ENCODE measurements at regions not wholly inside any gene's neighbourhood (a gene's known extent, or its start where the extent isn't known, plus 50 kb on each side); places are given as distances from the start of the nearest gene placed in this dataset.

GRCh38 chr2:4368907-4369306 lies 665.5 kb downstream of the DCDC2C start:
- Histone ChIP-seq H3K27ac (no peak overlapping the region), H3K27me3 (ENCODE audit: control insufficient read depth, insufficient read depth, low read length) (no peaks in the 10 kb centered on the region), H3K9ac (no peak overlapping the region), H3K79me2 (no peaks in the 10 kb centered on the region), H3K9me3 (ENCODE audit: control insufficient read depth, low read length) (no peaks in the 10 kb centered on the region), H3K4me3 (ENCODE audit: low read depth, low read length) (no peak overlapping the region), H2AFZ (no peak overlapping the region), H3K4me2 (ENCODE audit: low read length) (no peak overlapping the region), H3K4me1 (no peaks in the 10 kb centered on the region), H3K36me3 (ENCODE audit: control insufficient read depth, insufficient read depth, low read length) (no peaks in the 10 kb centered on the region)
- no peak for TF ChIP-seq CTCF (IDR thresholded peaks at IDR 0.05)

GRCh38 chr2:4369826-4370419 lies 666.5 kb downstream of the DCDC2C start:
- H3K4me3 ChIP-seq (ENCODE audit: low read depth, low read length), result no peak overlapping the region
- TF ChIP-seq CTCF (IDR thresholded peaks at IDR 0.05), result no peak

GRCh38 chr2:4370422-4371090 lies 667.2 kb downstream of the DCDC2C start:
- no peaks in the 10 kb centered on the region for H3K4me1 ChIP-seq
- H3K4me3 ChIP-seq (ENCODE audit: low read depth, low read length), result no peak overlapping the region
- H3K79me2 ChIP-seq, result no peaks in the 10 kb centered on the region
- no peak for TF ChIP-seq CTCF (IDR thresholded peaks at IDR 0.05)
- H2AFZ ChIP-seq, result no peak overlapping the region
- no peaks in the 10 kb centered on the region for H3K9me3 ChIP-seq (ENCODE audit: control insufficient read depth, low read length)
- H3K4me2 ChIP-seq (ENCODE audit: low read length), result no peak overlapping the region
- no peaks in the 10 kb centered on the region for H3K27me3 ChIP-seq (ENCODE audit: control insufficient read depth, insufficient read depth, low read length)
- H3K27ac ChIP-seq, result no peak overlapping the region
- no peak overlapping the region for H3K9ac ChIP-seq
- no peaks in the 10 kb centered on the region for H3K36me3 ChIP-seq (ENCODE audit: control insufficient read depth, insufficient read depth, low read length)

More at GRCh38 chr2:4369826-4370419, 666.5 kb downstream of the DCDC2C start:
- no peak overlapping the region for H2AFZ ChIP-seq
- H3K4me1 ChIP-seq, result no peaks in the 10 kb centered on the region
- H3K9me3 ChIP-seq (ENCODE audit: control insufficient read depth, low read length), result no peaks in the 10 kb centered on the region
- no peaks in the 10 kb centered on the region for H3K36me3 ChIP-seq (ENCODE audit: control insufficient read depth, insufficient read depth, low read length)
- no peaks in the 10 kb centered on the region for H3K79me2 ChIP-seq
- H3K4me2 ChIP-seq (ENCODE audit: low read length), result no peak overlapping the region
- H3K27ac ChIP-seq, result no peak overlapping the region
- H3K27me3 ChIP-seq (ENCODE audit: control insufficient read depth, insufficient read depth, low read length), result no peaks in the 10 kb centered on the region
- H3K9ac ChIP-seq, result no peak overlapping the region

- Histone ChIP-seq H2AFZ (no peak overlapping the region), H3K4me1 (no peaks in the 10 kb centered on the region), H3K4me3 (ENCODE audit: low read depth, low read length) (no peak overlapping the region), H3K36me3 (ENCODE audit: control insufficient read depth, insufficient read depth, low read length) (no peaks in the 10 kb centered on the region), H3K27ac (no peak overlapping the region), H3K27me3 (ENCODE audit: control insufficient read depth, insufficient read depth, low read length) (no peaks in the 10 kb centered on the region), H3K9me3 (ENCODE audit: control insufficient read depth, low read length) (no peaks in the 10 kb centered on the region), H3K4me2 (ENCODE audit: low read length) (no peak overlapping the region), H3K79me2 (no peaks in the 10 kb centered on the region), H3K9ac (no peak overlapping the region)
- no peak for TF ChIP-seq CTCF (IDR thresholded peaks at IDR 0.05)
Measured at GRCh38 chr2:4381049-4381448, 677.7 kb downstream of the DCDC2C start.

- Histone ChIP-seq H3K9ac (no peak overlapping the region), H3K4me2 (ENCODE audit: low read length) (no peak overlapping the region)
Measured at GRCh38 chr2:4381773-4382172, 678.4 kb downstream of the DCDC2C start.

More at GRCh38 chr2:4381773-4382172, 678.4 kb downstream of the DCDC2C start:
- TF ChIP-seq CTCF (IDR thresholded peaks at IDR 0.05), result no peak
- no peak overlapping the region for H3K4me3 ChIP-seq (ENCODE audit: low read depth, low read length)
- H3K36me3 ChIP-seq (ENCODE audit: control insufficient read depth, insufficient read depth, low read length), result no peaks in the 10 kb centered on the region
- H3K79me2 ChIP-seq, result no peaks in the 10 kb centered on the region
- H3K27ac ChIP-seq, result no peak overlapping the region
- no peak overlapping the region for H2AFZ ChIP-seq
- H3K27me3 ChIP-seq (ENCODE audit: control insufficient read depth, insufficient read depth, low read length), result no peaks in the 10 kb centered on the region
- H3K4me1 ChIP-seq, result no peaks in the 10 kb centered on the region
- H3K9me3 ChIP-seq (ENCODE audit: control insufficient read depth, low read length), result no peaks in the 10 kb centered on the region

All from parathyroid adenoma (tissue), 2 donors.